ENCODE measurements at regions not wholly inside any gene's neighbourhood (a gene's known extent, or its start where the extent isn't known, plus 50 kb on each side); places are given as distances from the start of the nearest gene placed in this dataset.

GRCh38 chr1:208298593-208299269 is 54.5 kb upstream of the PLXNA2 start:
- Histone ChIP-seq H3K4me1 (ENCODE audit: control insufficient read depth, insufficient read depth, low read length) (no peaks in the 10 kb centered on the region), H3K4me3 (ENCODE audit: low read depth in 2 of 2, low read length in 2 of 2) (no peak overlapping the region), H3K36me3 (ENCODE audit: control insufficient read depth, insufficient read depth, low read length) (no peaks in the 10 kb centered on the region), H3K27ac (ENCODE audit: low read length) (no peak overlapping the region), H3K27me3 (ENCODE audit: control insufficient read depth, insufficient read depth, low read length) (0 out of 2 replicates have a peak, but pooled peaks cover 2% of the 10 kb centered on the region), H3K9me3 (ENCODE audit: control insufficient read depth, insufficient read depth, low read depth, low read length) (no peaks in the 10 kb centered on the region)
- POLR2A ChIA-PET = no interaction called here
- CTCF ChIA-PET = no interaction called here
- in situ Hi-C loops (cut with HindIII; ENCODE audit: low pct_unique_long_range_greater_than_20kb, low sequenced_read_pairs) (no loop called here), intact Hi-C loops (cut with micrococcal nuclease; ENCODE audit: unreplicated experiment) (no loop called here)
- no peak for DNase-seq (ENCODE audit: low read depth, low spot score)
- ATAC-seq = no peak
- no peak for TF ChIP-seq SIN3A (IDR thresholded peaks at IDR 0.05; ENCODE audit: borderline replicate concordance, insufficient read depth, low read depth, low read length)
- TF ChIP-seq POLR2AphosphoS5 (IDR thresholded peaks at IDR 0.05; ENCODE audit: low read depth, low read length) = no peak
- TF ChIP-seq TCF7L2 (IDR thresholded peaks at IDR 0.05; ENCODE audit: low read depth, low read length) = no peak
- no peak for TF ChIP-seq REST (IDR thresholded peaks at IDR 0.05; ENCODE audit: insufficient read depth in 1 of 2, low read depth in 2 of 2, low read length in 1 of 2)
- no peak for TF ChIP-seq CTCF (IDR thresholded peaks at IDR 0.05)
- BruUV-seq (replicated peaks) = no TSS peak

GRCh38 chr1:208300084-208300770 is 56.0 kb upstream of the PLXNA2 start:
- no peak for ATAC-seq
- intact Hi-C loops (cut with micrococcal nuclease; ENCODE audit: unreplicated experiment) (no loop called here), in situ Hi-C loops (cut with HindIII; ENCODE audit: low pct_unique_long_range_greater_than_20kb, low sequenced_read_pairs) (no loop called here)
- ChIA-PET CTCF (no interaction called here), POLR2A (no interaction called here)
- Histone ChIP-seq H3K9me3 (ENCODE audit: control insufficient read depth, insufficient read depth, low read depth, low read length) (no peaks in the 10 kb centered on the region), H3K27me3 (ENCODE audit: control insufficient read depth, insufficient read depth, low read length) (0 out of 2 replicates have a peak, but pooled peaks cover 2% of the 10 kb centered on the region), H3K4me1 (ENCODE audit: control insufficient read depth, insufficient read depth, low read length) (no peaks in the 10 kb centered on the region), H3K4me3 (ENCODE audit: low read depth in 2 of 2, low read length in 2 of 2) (no peak overlapping the region), H3K36me3 (ENCODE audit: control insufficient read depth, insufficient read depth, low read length) (no peaks in the 10 kb centered on the region), H3K27ac (ENCODE audit: low read length) (no peak overlapping the region)
- no peak for DNase-seq (ENCODE audit: low read depth, low spot score)
- TF ChIP-seq TCF7L2 (IDR thresholded peaks at IDR 0.05; ENCODE audit: low read depth, low read length) (no peak), REST (IDR thresholded peaks at IDR 0.05; ENCODE audit: insufficient read depth in 1 of 2, low read depth in 2 of 2, low read length in 1 of 2) (no peak), SIN3A (IDR thresholded peaks at IDR 0.05; ENCODE audit: borderline replicate concordance, insufficient read depth, low read depth, low read length) (no peak)
- no TSS peak for BruUV-seq (replicated peaks)
